GM12878 (cell line): ENCODE measurements at regions not wholly inside any gene's neighbourhood (a gene's known extent, or its start where the extent isn't known, plus 50 kb on each side); places are given as distances from the start of the nearest gene placed in this dataset.

Source experiments
- ATAC-seq: fragments of 200-7000 bp; cut with Tn5 transposase; 3 replicates; pipeline ENCODE4 v1.9.1; 2020; ENCODE audit warnings: mild to moderate bottlenecking, moderate library complexity
- BruUV-seq: library from RNA; stranded (reverse); fragments of 400-500 nt; replicated peaks from 2 replicates; lab custom pipeline; 2021; lab: Mats Ljungman, UMichigan
- CTCF ChIA-PET: fragments of 300-600 bp; sonication (Branson Sonifier 250); formaldehyde crosslinking; extraction: SDS; loops from one replicate; lab custom pipeline; 2021; ENCODE audit warnings: inconsistent platforms; lab: Yijun Ruan, JAX
- POLR2A ChIA-PET: fragments of 350-600 bp; formaldehyde crosslinking; extraction: SDS; loops from one replicate; lab custom pipeline; 2021; ENCODE audit warnings: inconsistent platforms; lab: Charles Lee
- RAD21 ChIA-PET: fragments of 300-600 bp; sonication (Branson Sonifier 250); formaldehyde crosslinking; loops from one replicate; lab custom pipeline; 2023; ENCODE audit warnings: antibody characterized with exemption; ENCODE audit not compliant: unreplicated experiment; lab: Charles Lee
- SMC1A ChIA-PET: fragments of 300-600 bp; sonication (Branson Sonifier 250); formaldehyde crosslinking; loops from one replicate; lab custom pipeline; 2023; ENCODE audit not compliant: unreplicated experiment, uncharacterized antibody; lab: Charles Lee
- DNase-seq: peaks from one replicate; pipeline ENCODE4 v3.0.0-alpha.2; 2011; ENCODE audit warnings: low read depth, low spot score
- FAIRE-seq: peaks from 3 replicates; lab custom pipeline; 2011; peaks lifted over from hg19 to GRCh38; lab: Jason Lieb, UNC
- H2AFZ ChIP-seq: 2 replicates; pipeline ENCODE4 v1.6.0; 2011; ENCODE audit warnings: low read depth, low read length, control low read depth; ENCODE audit not compliant: control insufficient read depth
- H3K27ac ChIP-seq: 2 replicates; pipeline ENCODE4 v1.5.1; 2011; ENCODE audit warnings: control low read depth; ENCODE audit not compliant: control insufficient read depth, insufficient read depth
- H3K27me3 ChIP-seq, 2 experiments: replicated peaks in 1 of 2; 2 replicates each; pipeline versions ENCODE4 v1.6.0 to v1.6.1; 2011; ENCODE audit warnings: low read length in 1 of 2; ENCODE audit not compliant: control insufficient read depth in 2 of 2, insufficient read depth in 2 of 2
- H3K36me3 ChIP-seq, 2 experiments: 2 replicates each; pipeline ENCODE4 v1.5.1; 2011; ENCODE audit warnings: low read length in 1 of 2; ENCODE audit not compliant: control insufficient read depth in 2 of 2, insufficient read depth in 2 of 2
- H3K4me1 ChIP-seq: 2 replicates; pipeline ENCODE4 v1.6.1; 2011; ENCODE audit warnings: mild to moderate bottlenecking, low read length, moderate library complexity, mixed read lengths; ENCODE audit not compliant: control insufficient read depth, insufficient read depth
- H3K4me2 ChIP-seq: 2 replicates; pipeline ENCODE4 v1.6.0; 2011; ENCODE audit warnings: control low read depth; ENCODE audit not compliant: control insufficient read depth, insufficient read depth
- H3K4me3 ChIP-seq: fragments of 200-600 bp; sonication (generic); 2 replicates; pipeline ENCODE4 v1.5.1; 2016
- H3K79me2 ChIP-seq: 2 replicates; pipeline ENCODE4 v1.6.0; 2011; ENCODE audit warnings: low read length; ENCODE audit not compliant: control insufficient read depth, insufficient read depth
- H3K9ac ChIP-seq: 2 replicates; pipeline ENCODE4 v1.8.0; 2011; ENCODE audit warnings: low read length, control low read depth, mixed read lengths; ENCODE audit not compliant: control insufficient read depth, insufficient read depth
- H3K9me3 ChIP-seq: replicated peaks from 3 replicates; pipeline ENCODE4 v1.5.1; 2011; ENCODE audit warnings: mild to moderate bottlenecking, low read length; ENCODE audit not compliant: control insufficient read depth, insufficient read depth
- H4K20me1 ChIP-seq: 2 replicates; pipeline ENCODE4 v1.6.0; 2011; ENCODE audit not compliant: control insufficient read depth, insufficient read depth
- CBFB ChIP-seq: IDR thresholded peaks from 2 replicates; pipeline ENCODE4 v1.6.1; 2016; ENCODE audit warnings: antibody characterized with exemption, low read depth
- CUX1 ChIP-seq: IDR thresholded peaks from 2 replicates; pipeline ENCODE4 v1.6.1; 2012; ENCODE audit warnings: improper control_type of control experiment, low read depth, low read length; ENCODE audit not compliant: insufficient replicate concordance
- FOS ChIP-seq: IDR thresholded peaks from 3 replicates; pipeline ENCODE4 v1.6.1; 2011; ENCODE audit warnings: borderline replicate concordance; ENCODE audit not compliant: insufficient read length; ENCODE audit errors: extremely low read depth
- POU2F2 ChIP-seq: IDR thresholded peaks from 3 replicates; pipeline ENCODE4 v1.6.1; 2011; ENCODE audit warnings: low read depth, mild to moderate bottlenecking, low read length, borderline replicate concordance
- SIX5 ChIP-seq: IDR thresholded peaks from 2 replicates; pipeline ENCODE4 v1.6.1; 2011; ENCODE audit warnings: mild to moderate bottlenecking, low read depth, low read length, moderate library complexity; ENCODE audit not compliant: severe bottlenecking
- ZNF687 ChIP-seq: fragments of 450-650 bp; IDR thresholded peaks from 2 replicates; pipeline ENCODE4 v1.6.1; 2017; ENCODE audit warnings: mild to moderate bottlenecking, moderate library complexity
- ZSCAN29 ChIP-seq: fragments of 450-650 bp; IDR thresholded peaks from 2 replicates; pipeline ENCODE4 v1.6.1; 2017; ENCODE audit warnings: mild to moderate bottlenecking, moderate library complexity
- WGBS: methylation state at CpG from one replicate; pipeline ENCODE4 v1.1.6; 2016; ENCODE audit warnings: low lambda C conversion rate; ENCODE audit not compliant: insufficient replicate concordance, insufficient coverage; ENCODE audit errors: missing lambda C conversion rate; 5-methylcytosine and 5-hydroxymethylcytosine counted together
- in situ Hi-C: fragments of 300-500 bp; cut with MboI; formaldehyde crosslinking; loops from 9 replicates; pipeline ENCODE4 v1.14.3; 2018; ENCODE audit warnings: mixed read lengths
- intact Hi-C: fragments of 100-400 bp; cut with micrococcal nuclease; formaldehyde crosslinking; loops from one replicate; pipeline ENCODE4 v1.14.2; 2022; ENCODE audit not compliant: unreplicated experiment

DNA sequence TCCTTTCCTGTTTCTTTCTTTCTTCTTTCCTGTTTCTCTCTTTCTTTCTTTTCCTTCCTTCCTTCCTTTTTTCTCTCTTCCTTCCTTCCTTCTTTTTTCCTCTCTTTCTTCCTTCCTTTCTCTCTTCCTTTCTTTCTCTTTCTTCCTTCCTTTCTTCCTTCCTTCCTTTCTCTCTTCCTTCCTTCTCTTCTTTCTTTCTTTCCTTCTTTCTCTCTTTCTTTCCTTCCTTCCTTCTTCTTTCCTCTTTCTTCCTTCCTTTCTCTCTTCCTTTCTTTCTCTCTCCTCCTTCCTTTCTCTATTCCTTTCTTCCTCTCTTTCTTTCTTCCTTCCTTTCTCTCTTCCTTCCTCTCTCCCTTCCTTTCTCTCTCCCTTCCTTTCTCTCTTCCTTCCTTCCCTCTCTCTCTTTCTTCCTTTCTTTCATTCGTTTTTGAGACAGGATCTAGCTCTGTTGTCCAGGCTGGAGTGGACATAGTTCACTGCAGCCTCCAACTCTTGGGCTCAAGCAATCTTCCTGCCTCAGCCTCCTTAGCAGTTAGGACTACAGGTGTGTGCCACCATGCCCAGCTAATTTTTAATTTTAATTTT is 170.8 kb upstream of the GMDS start:
- Histone ChIP-seq H3K79me2 (no peaks in the 10 kb centered on the region), H2AFZ (no peak overlapping the region), H3K27ac (no peak overlapping the region), H3K4me1 (no peaks in the 10 kb centered on the region), H4K20me1 (no peaks in the 10 kb centered on the region), H3K27me3 (no peaks in the 10 kb centered on the region), H3K4me3 (no peak overlapping the region), H3K9ac (no peak overlapping the region), H3K4me2 (no peak overlapping the region), H3K36me3 (no peaks in the 10 kb centered on the region), H3K9me3 (no peaks in the 10 kb centered on the region)
- no peak for DNase-seq
- no TSS peak for BruUV-seq
- WGBS = 0% methylated on average over 1 of the region's 1 CpG
- RAD21 ChIA-PET = no interaction called here
- no peak for ATAC-seq
- SMC1A ChIA-PET = interaction anchor here (0.8 kb wide), 1 partner anchor 117 kb away, joined by 4 read pairs; no protein-coding TSS in a partner anchor
- TF ChIP-seq ZSCAN29 (no peak), CBFB (no peak), SIX5 (no peak), FOS (no peak)
- POLR2A ChIA-PET = no interaction called here
- intact Hi-C loops = no loop called here
- CTCF ChIA-PET = no interaction called here
- no peak for FAIRE-seq
- in situ Hi-C loops = no loop called here

GRCh38 chr6:2414885-2415547 is 169.6 kb upstream of the GMDS start:
- Histone ChIP-seq H3K27ac (no peak overlapping the region), H3K4me2 (no peak overlapping the region), H2AFZ (no peak overlapping the region), H3K4me3 (no peak overlapping the region), H3K27me3 (no peaks in the 10 kb centered on the region), H3K4me1 (no peaks in the 10 kb centered on the region), H4K20me1 (no peaks in the 10 kb centered on the region), H3K79me2 (no peaks in the 10 kb centered on the region), H3K9ac (no peak overlapping the region), H3K36me3 (no peaks in the 10 kb centered on the region), H3K9me3 (no peaks in the 10 kb centered on the region)
- no peak for FAIRE-seq
- no peak for DNase-seq
- in situ Hi-C loops (no loop called here), intact Hi-C loops (no loop called here)
- ATAC-seq = no peak
- RAD21 ChIA-PET = no interaction called here
- CTCF ChIA-PET = no interaction called here
- SMC1A ChIA-PET = no interaction called here
- BruUV-seq = no TSS peak
- POLR2A ChIA-PET = no interaction called here
- 80% methylated on average over 15 of the region's 19 CpGs for WGBS
- TF ChIP-seq POU2F2 (no peak), CUX1 (no peak), ZNF687 (no peak)
